ENCODE measurements at regions not wholly inside any gene's neighbourhood (a gene's known extent, or its start where the extent isn't known, plus 50 kb on each side); places are given as distances from the start of the nearest gene placed in this dataset.

DNA sequence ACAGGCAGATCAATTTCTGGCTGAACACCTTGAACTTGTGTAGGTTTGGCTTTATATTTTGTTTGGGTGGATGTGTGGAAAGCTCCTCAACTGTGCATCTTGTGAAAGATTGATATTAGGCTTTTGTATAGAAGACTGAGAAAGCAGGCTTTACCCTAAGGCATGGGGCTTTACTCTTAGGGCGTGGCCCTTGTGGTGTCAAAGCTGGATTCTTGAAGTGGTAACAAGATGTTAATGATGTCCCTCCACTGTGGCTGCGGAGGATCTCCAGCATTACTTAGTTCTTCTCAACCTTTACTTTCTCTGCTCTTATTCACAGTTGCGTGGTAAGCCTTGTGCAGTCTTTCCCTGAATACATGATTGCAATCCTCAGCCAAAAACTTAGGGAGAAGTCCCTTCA lies 54.1 kb upstream of the HECTD2 start:
- DNase-seq (ENCODE audit: low read depth), result no peak
- no peak overlapping the region for H3K4me3 ChIP-seq (ENCODE audit: low read depth, low read length)
- TF ChIP-seq, protein P1, sequence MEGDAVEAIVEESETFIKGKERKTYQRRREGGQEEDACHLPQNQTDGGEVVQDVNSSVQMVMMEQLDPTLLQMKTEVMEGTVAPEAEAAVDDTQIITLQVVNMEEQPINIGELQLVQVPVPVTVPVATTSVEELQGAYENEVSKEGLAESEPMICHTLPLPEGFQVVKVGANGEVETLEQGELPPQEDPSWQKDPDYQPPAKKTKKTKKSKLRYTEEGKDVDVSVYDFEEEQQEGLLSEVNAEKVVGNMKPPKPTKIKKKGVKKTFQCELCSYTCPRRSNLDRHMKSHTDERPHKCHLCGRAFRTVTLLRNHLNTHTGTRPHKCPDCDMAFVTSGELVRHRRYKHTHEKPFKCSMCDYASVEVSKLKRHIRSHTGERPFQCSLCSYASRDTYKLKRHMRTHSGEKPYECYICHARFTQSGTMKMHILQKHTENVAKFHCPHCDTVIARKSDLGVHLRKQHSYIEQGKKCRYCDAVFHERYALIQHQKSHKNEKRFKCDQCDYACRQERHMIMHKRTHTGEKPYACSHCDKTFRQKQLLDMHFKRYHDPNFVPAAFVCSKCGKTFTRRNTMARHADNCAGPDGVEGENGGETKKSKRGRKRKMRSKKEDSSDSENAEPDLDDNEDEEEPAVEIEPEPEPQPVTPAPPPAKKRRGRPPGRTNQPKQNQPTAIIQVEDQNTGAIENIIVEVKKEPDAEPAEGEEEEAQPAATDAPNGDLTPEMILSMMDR (IDR thresholded peaks at IDR 0.05; ENCODE audit: insufficient read depth, low read depth, low read length, missing control alignments), result no peak

DNA sequence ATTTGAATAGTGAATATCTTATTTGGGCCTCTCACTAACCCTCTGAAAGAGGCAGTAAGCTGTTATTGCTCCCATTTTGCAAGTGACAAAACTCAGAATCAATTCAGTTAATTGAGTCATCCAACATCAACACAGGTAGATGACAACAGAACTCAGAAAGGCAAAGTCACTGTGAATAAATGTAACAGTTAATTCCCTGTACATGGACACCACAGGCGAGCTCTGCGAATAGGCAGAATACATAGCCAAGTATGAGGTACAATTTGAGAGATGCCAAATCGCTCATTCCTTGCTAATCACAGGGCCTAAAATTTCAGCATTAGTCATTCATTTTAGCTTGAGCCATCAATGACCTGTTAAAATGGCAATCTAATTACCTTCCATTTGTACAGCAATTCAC lies 52.6 kb upstream of the HECTD2 start:
- no peak for DNase-seq (ENCODE audit: low read depth)
- no peak overlapping the region for H3K4me3 ChIP-seq (ENCODE audit: low read depth, low read length)
- TF ChIP-seq, protein P1 (IDR thresholded peaks at IDR 0.05; ENCODE audit: insufficient read depth, low read depth, low read length, missing control alignments), result no peak

Data from GM12865 (cell line).